ENCODE measurements at regions not wholly inside any gene's neighbourhood (a gene's known extent, or its start where the extent isn't known, plus 50 kb on each side); places are given as distances from the start of the nearest gene placed in this dataset.

GRCh38 chr2:14263053-14263452 is 369.5 kb upstream of the LRATD1 start:
- CTCF ChIA-PET: no interaction called here
- Histone ChIP-seq H3K27ac (no peak overlapping the region), H3K9me3 (peaks cover 2% of the 10 kb centered on the region; the same call in 1 of the 3 replicates), H3K4me2 (no peak overlapping the region), H3K4me1 (no peaks in the 10 kb centered on the region), H3K4me3 (no peak overlapping the region)
- TF ChIP-seq HES2 (IDR thresholded peaks at IDR 0.05): no peak
- TF ChIP-seq SREBF2 (IDR thresholded peaks at IDR 0.05): no peak
- POLR2A ChIA-PET: no interaction called here
- ATAC-seq (no peak), DNase-seq (ENCODE audit: low read depth in 1 of 2, low spot score in 1 of 2) (no peak), FAIRE-seq (no peak)

DNA sequence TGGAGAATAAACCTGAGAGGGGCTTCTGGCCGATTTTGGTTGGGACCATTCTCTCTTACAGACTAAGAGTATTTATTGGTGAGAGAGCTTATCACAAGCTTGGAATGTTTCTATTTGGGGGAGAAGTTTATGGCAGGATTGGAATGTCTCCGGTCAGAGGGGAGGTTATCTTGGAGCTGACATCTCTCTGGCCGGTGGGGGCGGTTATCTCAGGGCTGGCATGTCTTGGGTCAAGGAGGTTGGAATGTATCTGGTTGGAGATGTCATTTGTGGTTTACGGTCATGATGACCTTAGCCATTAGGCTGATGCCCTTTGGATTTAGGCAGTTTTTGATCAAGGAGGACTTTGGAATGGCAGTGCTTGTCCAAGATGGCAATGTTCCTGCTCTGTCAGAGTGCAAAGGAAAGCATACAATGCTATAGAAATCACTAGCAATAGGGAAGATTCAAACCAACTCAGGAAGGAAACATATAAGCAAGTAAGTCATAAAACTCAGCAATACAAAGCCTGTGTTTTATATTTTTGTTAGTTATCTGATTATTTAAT is 362.4 kb upstream of the LRATD1 start:
- CTCF ChIA-PET: no interaction called here
- POLR2A ChIA-PET: no interaction called here
- Histone ChIP-seq H3K4me3 (no peak overlapping the region), H3K27ac (no peak overlapping the region), H3K4me1 (no peaks in the 10 kb centered on the region), H3K9me3 (peaks cover 17% of the 10 kb centered on the region), H3K4me2 (no peak overlapping the region)
- ATAC-seq (no peak), DNase-seq (ENCODE audit: low read depth in 1 of 2, low spot score in 1 of 2) (no peak), FAIRE-seq (no peak)
- TF ChIP-seq GATA3 (IDR thresholded peaks at IDR 0.05; ENCODE audit: borderline replicate concordance): no peak
- TF ChIP-seq, protein P1, sequence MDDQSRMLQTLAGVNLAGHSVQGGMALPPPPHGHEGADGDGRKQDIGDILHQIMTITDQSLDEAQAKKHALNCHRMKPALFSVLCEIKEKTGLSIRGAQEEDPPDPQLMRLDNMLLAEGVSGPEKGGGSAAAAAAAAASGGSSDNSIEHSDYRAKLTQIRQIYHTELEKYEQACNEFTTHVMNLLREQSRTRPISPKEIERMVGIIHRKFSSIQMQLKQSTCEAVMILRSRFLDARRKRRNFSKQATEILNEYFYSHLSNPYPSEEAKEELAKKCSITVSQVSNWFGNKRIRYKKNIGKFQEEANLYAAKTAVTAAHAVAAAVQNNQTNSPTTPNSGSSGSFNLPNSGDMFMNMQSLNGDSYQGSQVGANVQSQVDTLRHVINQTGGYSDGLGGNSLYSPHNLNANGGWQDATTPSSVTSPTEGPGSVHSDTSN (IDR thresholded peaks at IDR 0.05): no peak
- no peak for TF ChIP-seq NFE2L2 (conservative IDR thresholded peaks at IDR 0.05; ENCODE audit: low read length)
- no peak for TF ChIP-seq ESRRA (IDR thresholded peaks at IDR 0.05; ENCODE audit: borderline replicate concordance, low read length)
- WGBS (ENCODE audit: missing lambda C conversion rate): 24% methylated on average over 5 of the region's 5 CpGs

GRCh38 chr2:14272396-14273075 is 360.0 kb upstream of the LRATD1 start:
- FAIRE-seq (no peak), DNase-seq (ENCODE audit: low read depth in 1 of 2, low spot score in 1 of 2) (no peak), ATAC-seq (no peak)
- POLR2A ChIA-PET: no interaction called here
- CTCF ChIA-PET: no interaction called here
- Histone ChIP-seq H3K4me3 (no peak overlapping the region), H3K4me2 (no peak overlapping the region), H3K9me3 (peaks cover 17% of the 10 kb centered on the region), H3K4me1 (no peaks in the 10 kb centered on the region), H3K27ac (no peak overlapping the region)
- WGBS (ENCODE audit: missing lambda C conversion rate): 29% methylated on average over 4 of the region's 4 CpGs
- TF ChIP-seq MAX (IDR thresholded peaks at IDR 0.05) (no peak), HEYL (CRISPR knock-in tag; IDR thresholded peaks at IDR 0.05) (no peak), KDM1A (IDR thresholded peaks at IDR 0.05; ENCODE audit: low read depth) (no peak), CHD2 (IDR thresholded peaks at IDR 0.05; ENCODE audit: low read length, partially characterized antibody) (no peak), HOXB5 (CRISPR knock-in tag; IDR thresholded peaks at IDR 0.05) (no peak), HOXB13 (CRISPR knock-in tag; IDR thresholded peaks at IDR 0.05; ENCODE audit: low read depth) (no peak), EP300 (IDR thresholded peaks at IDR 0.05) (no peak), NR3C1 (IDR thresholded peaks at IDR 0.05) (no peak), NPAS2 (CRISPR knock-in tag; IDR thresholded peaks at IDR 0.05; ENCODE audit: borderline replicate concordance) (no peak), CBX2 (IDR thresholded peaks at IDR 0.05; ENCODE audit: borderline replicate concordance, low read depth) (no peak), MYC (IDR thresholded peaks at IDR 0.05; ENCODE audit: borderline replicate concordance, low read length) (no peak), E2F6 (IDR thresholded peaks at IDR 0.05; ENCODE audit: borderline replicate concordance, low read depth) (no peak), RARB (CRISPR knock-in tag; IDR thresholded peaks at IDR 0.05) (no peak), CHD4 (IDR thresholded peaks at IDR 0.05; ENCODE audit: borderline replicate concordance) (no peak), JUNB (IDR thresholded peaks at IDR 0.05) (no peak), BHLHE40 (IDR thresholded peaks at IDR 0.05; ENCODE audit: low read depth, low read length) (no peak), POLR2AphosphoS2 (conservative IDR thresholded peaks at IDR 0.05; ENCODE audit: low read length) (no peak), SMC3 (IDR thresholded peaks at IDR 0.05) (no peak), ESRRA (IDR thresholded peaks at IDR 0.05; ENCODE audit: borderline replicate concordance, low read length) (no peak)
- TF ChIP-seq, protein P2, sequence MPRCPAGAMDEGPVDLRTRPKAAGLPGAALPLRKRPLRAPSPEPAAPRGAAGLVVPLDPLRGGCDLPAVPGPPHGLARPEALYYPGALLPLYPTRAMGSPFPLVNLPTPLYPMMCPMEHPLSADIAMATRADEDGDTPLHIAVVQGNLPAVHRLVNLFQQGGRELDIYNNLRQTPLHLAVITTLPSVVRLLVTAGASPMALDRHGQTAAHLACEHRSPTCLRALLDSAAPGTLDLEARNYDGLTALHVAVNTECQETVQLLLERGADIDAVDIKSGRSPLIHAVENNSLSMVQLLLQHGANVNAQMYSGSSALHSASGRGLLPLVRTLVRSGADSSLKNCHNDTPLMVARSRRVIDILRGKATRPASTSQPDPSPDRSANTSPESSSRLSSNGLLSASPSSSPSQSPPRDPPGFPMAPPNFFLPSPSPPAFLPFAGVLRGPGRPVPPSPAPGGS (IDR thresholded peaks at IDR 0.05): no peak

Data from A549 (cell line).